HG03280 (cell line): ENCODE measurements at regions not wholly inside any gene's neighbourhood (a gene's known extent, or its start where the extent isn't known, plus 50 kb on each side); places are given as distances from the start of the nearest gene placed in this dataset.

ENCODE experiments used
- ATAC-seq: cut with Tn5 transposase; IDR thresholded peaks from one replicate; pipeline ENCODE4 v1.9.1; 2021; ENCODE audit warnings: mild to moderate bottlenecking, moderate library complexity; ENCODE audit not compliant: unreplicated experiment

- no peak for ATAC-seq
Observed at GRCh38 chr12:59839514-59839913, 243.7 kb downstream of the SLC16A7 start.

- ATAC-seq: no peak
Observed at GRCh38 chr12:59843260-59843843, 247.5 kb downstream of the SLC16A7 start.

- ATAC-seq: no peak
Observed at GRCh38 chr12:59844750-59845149, 248.9 kb downstream of the SLC16A7 start.

- no peak for ATAC-seq
Observed at GRCh38 chr12:59845293-59845692, 249.5 kb downstream of the SLC16A7 start.

- ATAC-seq: no peak
Observed at GRCh38 chr12:59847127-59847526, 251.3 kb downstream of the SLC16A7 start.

- no peak for ATAC-seq
Observed at GRCh38 chr12:59850268-59850667, 254.4 kb downstream of the SLC16A7 start.

- no peak for ATAC-seq
Observed at GRCh38 chr12:59858508-59859170, 262.8 kb downstream of the SLC16A7 start.

- ATAC-seq: no peak
Observed at GRCh38 chr12:59859171-59859510, 263.3 kb downstream of the SLC16A7 start.

- ATAC-seq: no peak
Observed at GRCh38 chr12:59861635-59862034, 265.8 kb downstream of the SLC16A7 start.

GRCh38 chr12:59867055-59867454 lies 271.2 kb downstream of the SLC16A7 start:
- ATAC-seq: no peak

- no peak for ATAC-seq
Observed at GRCh38 chr12:59867689-59868088, 271.9 kb downstream of the SLC16A7 start.

GRCh38 chr12:59871779-59872178 lies 275.9 kb downstream of the SLC16A7 start:
- no peak for ATAC-seq

GRCh38 chr12:59873136-59873535 lies 277.3 kb downstream of the SLC16A7 start:
- ATAC-seq: no peak

- no peak for ATAC-seq
Observed at GRCh38 chr12:59874781-59875180, 279.0 kb downstream of the SLC16A7 start.

GRCh38 chr12:59886131-59886733 lies 290.4 kb downstream of the SLC16A7 start:
- no peak for ATAC-seq

GRCh38 chr12:59887178-59887577 lies 291.3 kb downstream of the SLC16A7 start:
- ATAC-seq: no peak

GRCh38 chr12:59890896-59891579 lies 295.2 kb downstream of the SLC16A7 start:
- no peak for ATAC-seq

- ATAC-seq: no peak
Observed at GRCh38 chr12:59895166-59895775, 299.4 kb downstream of the SLC16A7 start.

- ATAC-seq: no peak
Observed at GRCh38 chr12:59904874-59905521, 309.2 kb downstream of the SLC16A7 start.

- ATAC-seq: no peak
Observed at GRCh38 chr12:59911516-59911915, 315.7 kb downstream of the SLC16A7 start.

GRCh38 chr12:59916988-59917387 lies 321.2 kb downstream of the SLC16A7 start:
- ATAC-seq: no peak
